Smooth muscle cell (in vitro differentiated cells): ENCODE measurements at regions not wholly inside any gene's neighbourhood (a gene's known extent, or its start where the extent isn't known, plus 50 kb on each side); places are given as distances from the start of the nearest gene placed in this dataset.
"Not testable (repeated sequence)": the region's sequence is repeated elsewhere in the genome, so short reads cannot be mapped to it uniquely, and the experiment has no call there.

ENCODE experiments used
- DNase-seq: peaks from one replicate; lab custom pipeline; 2025; ENCODE audit not compliant: unreplicated experiment; lab: John Stamatoyannopoulos, UW
- H2AFZ ChIP-seq: fragments of 200-600 bp; sonication (generic); 2 replicates; pipeline ENCODE4 v1.6.0; 2016; ENCODE audit warnings: antibody characterized with exemption, low read depth, mild to moderate bottlenecking
- H3F3A ChIP-seq: fragments of 200-600 bp; sonication (generic); 2 replicates; pipeline ENCODE4 v1.6.0; 2017; ENCODE audit warnings: antibody characterized with exemption, low read depth
- H3K27ac ChIP-seq: fragments of 200-600 bp; sonication (generic); 2 replicates; pipeline ENCODE4 v1.5.1; 2016; ENCODE audit warnings: low read depth, mild to moderate bottlenecking
- H3K27me3 ChIP-seq: fragments of 200-600 bp; sonication (generic); 2 replicates; pipeline ENCODE4 v1.6.1; 2016; ENCODE audit warnings: low read depth, mild to moderate bottlenecking
- H3K36me3 ChIP-seq: fragments of 200-600 bp; sonication (generic); 2 replicates; pipeline ENCODE4 v1.5.1; 2016; ENCODE audit warnings: low read depth
- H3K4me1 ChIP-seq: fragments of 200-600 bp; sonication (generic); 2 replicates; pipeline ENCODE4 v1.5.1; 2016; ENCODE audit warnings: low read depth
- H3K4me2 ChIP-seq: fragments of 200-600 bp; sonication (generic); 2 replicates; pipeline ENCODE4 v1.6.0; 2016; ENCODE audit warnings: mild to moderate bottlenecking
- H3K4me3 ChIP-seq: fragments of 200-600 bp; sonication (generic); 2 replicates; pipeline ENCODE4 v1.5.1; 2016; ENCODE audit warnings: mild to moderate bottlenecking
- H3K79me2 ChIP-seq: fragments of 200-600 bp; sonication (generic); 2 replicates; pipeline ENCODE4 v1.6.0; 2016; ENCODE audit warnings: low read depth, mild to moderate bottlenecking
- H3K9ac ChIP-seq: fragments of 200-600 bp; sonication (generic); 2 replicates; pipeline ENCODE4 v1.6.0; 2016; ENCODE audit warnings: low read depth
- H3K9me3 ChIP-seq: fragments of 200-600 bp; sonication (generic); replicated peaks from 2 replicates; pipeline ENCODE4 v1.5.1; 2016; ENCODE audit warnings: low read depth
- H4K20me1 ChIP-seq: fragments of 200-600 bp; sonication (generic); 2 replicates; pipeline ENCODE4 v1.6.0; 2016; ENCODE audit warnings: low read depth
- CTCF ChIP-seq: fragments of 200-600 bp; sonication (generic); IDR thresholded peaks from 2 replicates; pipeline ENCODE4 v1.5.1; 2017; ENCODE audit warnings: borderline replicate concordance, mild to moderate bottlenecking, antibody characterized with exemption; ENCODE audit not compliant: insufficient read depth, poor library complexity, severe bottlenecking
- WGBS: methylation state at CpG from one replicate; pipeline ENCODE4 v1.1.7; 2016; ENCODE audit warnings: low lambda C conversion rate; 5-methylcytosine and 5-hydroxymethylcytosine counted together

GRCh38 chr2:120541972-120542670 lies 193.5 kb upstream of the GLI2 start:
- no peaks in the 10 kb centered on the region for H3K4me1 ChIP-seq
- no peak overlapping the region for H3K4me3 ChIP-seq
- DNase-seq: no peak
- WGBS: 98% methylated on average over 7 of the region's 7 CpGs
- no peaks in the 10 kb centered on the region for H4K20me1 ChIP-seq
- no peaks in the 10 kb centered on the region for H3K36me3 ChIP-seq
- no peaks in the 10 kb centered on the region for H3K79me2 ChIP-seq
- peaks cover 5% of the 10 kb centered on the region for H3F3A ChIP-seq
- no peaks in the 10 kb centered on the region for H3K27me3 ChIP-seq
- no peaks in the 10 kb centered on the region for H3K9me3 ChIP-seq
- no peak for TF ChIP-seq CTCF
- no peak overlapping the region for H2AFZ ChIP-seq
- no peak overlapping the region for H3K9ac ChIP-seq
- H3K27ac ChIP-seq: no peak overlapping the region
- H3K4me2 ChIP-seq: no peak overlapping the region

GRCh38 chr2:120542911-120543527 lies 192.6 kb upstream of the GLI2 start:
- DNase-seq: no peak
- no peak overlapping the region for H3K9ac ChIP-seq
- no peaks in the 10 kb centered on the region for H3K9me3 ChIP-seq
- H3K4me1 ChIP-seq: no peaks in the 10 kb centered on the region
- no peak for TF ChIP-seq CTCF
- no peak overlapping the region for H3K27ac ChIP-seq
- H2AFZ ChIP-seq: no peak overlapping the region
- no peak overlapping the region for H3K4me2 ChIP-seq
- no peaks in the 10 kb centered on the region for H3K27me3 ChIP-seq
- no peaks in the 10 kb centered on the region for H3K79me2 ChIP-seq
- H3K4me3 ChIP-seq: no peak overlapping the region
- WGBS: 89% methylated on average over 13 of the region's 13 CpGs
- H4K20me1 ChIP-seq: no peaks in the 10 kb centered on the region
- no peaks in the 10 kb centered on the region for H3K36me3 ChIP-seq
- peaks cover 10% of the 10 kb centered on the region for H3F3A ChIP-seq

- no peaks in the 10 kb centered on the region for H3K4me1 ChIP-seq
- no peak for TF ChIP-seq CTCF
- no peak overlapping the region for H3K4me2 ChIP-seq
- no peaks in the 10 kb centered on the region for H3K9me3 ChIP-seq
- no peak for DNase-seq
- H4K20me1 ChIP-seq: no peaks in the 10 kb centered on the region
- no peaks in the 10 kb centered on the region for H3K79me2 ChIP-seq
- no peak overlapping the region for H3K4me3 ChIP-seq
- H2AFZ ChIP-seq: no peak overlapping the region
- no peak overlapping the region for H3K27ac ChIP-seq
- H3K36me3 ChIP-seq: no peaks in the 10 kb centered on the region
- 86% methylated on average over 16 of the region's 16 CpGs for WGBS
- H3F3A ChIP-seq: peaks cover 10% of the 10 kb centered on the region
- no peak overlapping the region for H3K9ac ChIP-seq
- no peaks in the 10 kb centered on the region for H3K27me3 ChIP-seq
These were observed 191.8 kb upstream of the GLI2 start for GRCh38 chr2:120543899-120544298.

- 98% methylated on average over 9 of the region's 9 CpGs for WGBS
- Histone ChIP-seq H3K4me1 (no peaks in the 10 kb centered on the region), H3K4me3 (no peak overlapping the region), H3K36me3 (no peaks in the 10 kb centered on the region), H4K20me1 (no peaks in the 10 kb centered on the region), H3K9ac (no peak overlapping the region), H3K9me3 (no peaks in the 10 kb centered on the region), H3K79me2 (no peaks in the 10 kb centered on the region), H3K27ac (no peak overlapping the region), H3F3A (peaks cover 10% of the 10 kb centered on the region), H2AFZ (no peak overlapping the region), H3K4me2 (no peak overlapping the region), H3K27me3 (no peaks in the 10 kb centered on the region)
- no peak for DNase-seq
- no peak for TF ChIP-seq CTCF
These were observed 191.1 kb upstream of the GLI2 start for GRCh38 chr2:120544522-120544921.

- H3F3A ChIP-seq: not testable (repeated sequence)
These were observed 190.7 kb upstream of the GLI2 start for GRCh38 chr2:120545007-120545406.

More at GRCh38 chr2:120545007-120545406, 190.7 kb upstream of the GLI2 start:
- H3K9ac ChIP-seq, H3K27ac ChIP-seq, H3K9me3 ChIP-seq, H3K27me3 ChIP-seq, H3K4me1 ChIP-seq, H3K4me3 ChIP-seq, H2AFZ ChIP-seq, H4K20me1 ChIP-seq, H3K79me2 ChIP-seq, H3K36me3 ChIP-seq, DNase-seq, H3K4me2 ChIP-seq: not testable (repeated sequence)
- WGBS: 92% methylated on average over 11 of the region's 11 CpGs
